Glomerular endothelial cell (primary cell): ENCODE measurements at regions not wholly inside any gene's neighbourhood (a gene's known extent, or its start where the extent isn't known, plus 50 kb on each side); places are given as distances from the start of the nearest gene placed in this dataset.
A peak's percentile ranks its signal among the peaks of the same experiment; 100 is the strongest.
"Not testable (repeated sequence)": the region's sequence is repeated elsewhere in the genome, so short reads cannot be mapped to it uniquely, and the experiment has no call there.

Experiments used
- DNase-seq: peaks from one replicate; pipeline ENCODE4 v3.0.0-alpha.2; 2011; ENCODE audit warnings: low read depth, low spot score; ENCODE audit errors: extremely low read depth

DNA sequence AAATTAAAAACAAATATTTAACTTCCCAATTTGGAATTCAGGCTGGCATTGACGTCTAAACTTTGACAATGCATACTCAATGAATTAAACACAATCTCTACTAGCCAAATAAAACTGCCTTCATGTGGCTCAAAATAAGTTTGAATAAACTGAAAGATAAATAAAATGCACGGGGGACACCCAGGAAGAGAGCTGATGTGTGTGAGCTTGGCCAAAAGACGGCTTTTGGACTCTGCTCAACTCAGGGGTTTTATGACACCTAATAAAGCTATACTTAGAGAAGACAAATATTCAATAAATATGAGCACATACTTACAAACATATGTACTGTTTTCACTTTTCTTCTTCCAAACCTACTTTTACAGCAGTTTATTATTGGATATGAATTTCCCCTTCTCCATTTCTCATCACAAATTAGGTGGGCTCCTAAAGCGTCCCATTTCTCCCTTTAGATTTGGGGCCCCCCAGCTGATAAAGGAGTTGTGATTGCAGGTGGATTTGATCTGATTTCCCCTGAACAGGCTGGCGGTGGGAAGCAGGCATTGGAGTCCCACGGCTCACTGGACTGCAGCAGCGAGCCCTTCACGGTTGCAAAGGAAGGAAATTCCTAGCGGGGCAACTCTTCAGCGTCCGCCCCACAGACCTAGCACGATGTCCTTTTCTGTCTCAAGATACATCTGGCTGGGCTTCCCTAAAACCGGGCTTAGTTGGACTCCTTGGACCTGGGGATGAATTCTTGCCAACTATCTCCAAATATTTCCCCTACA, 79.6 kb downstream of the INSIG1 start:
- DNase-seq, result no peak

GRCh38 chr7:155377838-155378579, 79.9 kb upstream of the EN2 start:
- no peak for DNase-seq

DNA sequence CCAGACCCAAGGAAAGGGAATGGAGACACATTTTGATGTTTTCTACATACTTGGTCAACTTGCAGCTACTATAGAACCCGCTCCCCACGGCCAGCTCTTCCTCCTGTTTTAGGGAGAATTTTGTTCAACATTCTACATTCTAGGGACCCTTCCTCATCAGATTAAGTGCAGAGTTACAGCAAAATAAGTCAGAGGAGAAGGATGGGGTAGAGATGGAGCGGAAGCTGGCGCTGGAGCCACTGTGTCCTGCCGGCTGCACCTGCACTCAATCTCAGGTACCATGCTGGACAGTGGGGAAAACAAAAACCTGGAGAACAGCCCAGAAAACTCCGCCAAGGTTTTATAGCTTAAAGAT, 79.4 kb upstream of the EN2 start:
- no peak for DNase-seq

GRCh38 chr7:155378959-155379871, 78.7 kb upstream of the EN2 start:
- DNase-seq, result no peak

DNA sequence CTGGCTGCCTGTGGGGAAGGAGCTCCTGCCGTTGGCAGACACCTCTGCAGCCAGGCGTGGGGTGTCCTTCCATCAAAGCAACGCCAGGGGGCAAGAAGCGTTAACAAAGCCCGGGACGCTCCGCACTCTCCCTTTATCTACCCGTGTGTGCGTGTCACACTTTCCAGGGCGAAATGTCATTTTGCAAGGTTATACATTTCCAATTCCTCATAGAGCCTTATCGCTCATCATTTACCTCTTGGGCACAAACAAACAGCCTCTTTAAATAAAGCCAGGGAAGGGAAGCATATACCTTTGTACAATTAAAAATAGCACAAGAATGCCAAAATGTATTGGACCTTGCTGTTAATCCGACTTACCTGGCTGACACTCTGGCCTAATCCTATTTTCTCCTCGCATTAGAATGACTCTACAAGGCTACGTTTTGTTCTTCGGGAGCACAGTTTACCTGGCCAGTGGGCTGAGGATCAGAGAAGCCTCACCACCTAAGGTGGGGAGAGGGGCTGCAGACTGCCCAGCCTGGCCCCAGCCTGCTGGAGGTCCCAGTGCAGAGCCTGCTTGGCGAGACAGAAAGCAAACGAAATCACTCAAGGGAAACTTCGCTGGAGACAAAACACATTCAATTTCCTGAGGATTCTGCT, 77.6 kb upstream of the EN2 start:
- peak; percentile 34 for DNase-seq

- no peak for DNase-seq
Observed at GRCh38 chr7:155380976-155381851, 76.7 kb upstream of the EN2 start.

- DNase-seq, result no peak
Observed at GRCh38 chr7:155381852-155382801, 75.8 kb upstream of the EN2 start.

DNA sequence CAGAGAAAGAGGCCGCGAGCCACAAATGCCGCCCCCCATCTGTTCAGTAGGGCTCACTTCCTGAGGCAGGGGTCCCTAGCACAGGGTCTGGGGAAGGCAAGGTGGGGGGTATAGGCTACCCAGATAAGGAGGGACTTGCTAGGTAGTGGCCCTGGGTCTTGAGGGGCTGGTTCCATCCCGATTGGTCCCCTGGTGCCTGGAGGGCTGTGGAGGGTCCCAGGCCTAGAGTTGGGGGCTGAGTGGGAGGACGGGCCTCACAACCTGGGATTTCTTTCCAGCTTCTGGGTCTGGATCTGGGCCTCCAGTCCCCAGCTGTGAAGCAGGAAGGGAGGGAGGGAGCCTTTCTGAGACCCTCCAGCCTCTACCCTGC, 75.1 kb upstream of the EN2 start:
- no peak for DNase-seq

GRCh38 chr7:155383756-155384491, 74.0 kb upstream of the EN2 start:
- DNase-seq, result no peak

DNA sequence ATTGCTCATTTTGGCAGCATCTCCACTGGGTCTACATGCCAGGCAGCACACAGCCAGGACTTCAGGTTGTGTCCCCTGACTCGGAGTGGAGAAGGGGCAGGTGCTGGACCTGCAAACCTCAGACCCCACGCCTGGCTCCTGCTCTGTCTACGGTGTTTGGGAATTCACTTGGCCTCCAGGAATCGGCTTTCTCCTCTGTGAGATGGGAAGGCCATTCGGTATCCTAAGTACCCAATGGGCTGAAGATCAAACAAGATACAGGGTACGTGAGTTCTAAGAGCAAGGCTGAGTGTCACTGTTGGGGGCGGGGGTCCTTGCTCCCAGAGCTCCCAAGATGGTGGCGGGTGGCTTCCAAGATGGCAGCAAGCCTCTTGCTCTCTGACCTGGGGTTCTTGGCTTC, 73.2 kb upstream of the EN2 start:
- DNase-seq, result no peak

GRCh38 chr7:155385182-155385581, 72.7 kb upstream of the EN2 start:
- DNase-seq, result not testable (repeated sequence)

DNA sequence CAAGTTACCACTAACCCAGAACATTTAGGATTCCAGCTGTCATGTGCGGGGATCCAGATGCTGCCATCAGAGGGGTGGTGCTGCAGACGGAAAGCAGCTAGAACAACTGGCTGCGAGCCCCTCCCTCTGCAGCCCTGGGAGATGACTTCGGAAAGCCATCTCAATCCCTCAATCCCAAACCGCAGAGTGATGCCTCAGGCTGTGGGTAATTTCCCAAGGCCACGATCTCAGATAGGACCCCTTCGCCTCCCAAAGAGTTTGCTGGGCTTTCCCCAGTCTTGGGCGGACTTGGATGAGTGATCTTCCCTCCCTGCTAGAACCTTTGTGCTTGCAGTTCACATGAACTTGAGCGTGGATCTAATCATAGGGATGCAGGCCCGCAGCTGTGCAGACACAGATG, 71.3 kb upstream of the EN2 start:
- no peak for DNase-seq

- no peak for DNase-seq
Observed at GRCh38 chr7:155387066-155387620, 70.8 kb upstream of the EN2 start.

GRCh38 chr7:155388561-155388960, 69.4 kb upstream of the EN2 start:
- no peak for DNase-seq

DNA sequence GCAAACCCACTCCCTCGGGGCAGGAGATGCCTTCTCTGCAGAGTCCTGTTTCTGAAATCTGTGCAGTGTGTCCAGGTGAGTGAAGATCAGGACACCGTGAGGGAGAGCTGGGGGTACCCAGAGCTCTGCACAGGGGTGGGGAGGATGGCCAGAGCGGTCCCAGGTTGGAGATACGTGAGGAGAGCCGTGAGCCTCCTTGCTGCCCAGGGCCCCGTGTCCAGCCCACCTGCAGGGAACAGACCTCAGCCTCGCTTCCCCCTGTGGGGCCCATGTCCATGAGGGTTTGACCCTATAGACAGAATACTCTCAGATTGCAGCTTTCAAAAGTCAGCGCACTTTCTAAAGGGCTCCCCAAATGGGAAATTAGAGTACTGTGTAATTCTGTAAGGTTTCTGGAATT, 66.5 kb upstream of the EN2 start:
- DNase-seq, result no peak

DNA sequence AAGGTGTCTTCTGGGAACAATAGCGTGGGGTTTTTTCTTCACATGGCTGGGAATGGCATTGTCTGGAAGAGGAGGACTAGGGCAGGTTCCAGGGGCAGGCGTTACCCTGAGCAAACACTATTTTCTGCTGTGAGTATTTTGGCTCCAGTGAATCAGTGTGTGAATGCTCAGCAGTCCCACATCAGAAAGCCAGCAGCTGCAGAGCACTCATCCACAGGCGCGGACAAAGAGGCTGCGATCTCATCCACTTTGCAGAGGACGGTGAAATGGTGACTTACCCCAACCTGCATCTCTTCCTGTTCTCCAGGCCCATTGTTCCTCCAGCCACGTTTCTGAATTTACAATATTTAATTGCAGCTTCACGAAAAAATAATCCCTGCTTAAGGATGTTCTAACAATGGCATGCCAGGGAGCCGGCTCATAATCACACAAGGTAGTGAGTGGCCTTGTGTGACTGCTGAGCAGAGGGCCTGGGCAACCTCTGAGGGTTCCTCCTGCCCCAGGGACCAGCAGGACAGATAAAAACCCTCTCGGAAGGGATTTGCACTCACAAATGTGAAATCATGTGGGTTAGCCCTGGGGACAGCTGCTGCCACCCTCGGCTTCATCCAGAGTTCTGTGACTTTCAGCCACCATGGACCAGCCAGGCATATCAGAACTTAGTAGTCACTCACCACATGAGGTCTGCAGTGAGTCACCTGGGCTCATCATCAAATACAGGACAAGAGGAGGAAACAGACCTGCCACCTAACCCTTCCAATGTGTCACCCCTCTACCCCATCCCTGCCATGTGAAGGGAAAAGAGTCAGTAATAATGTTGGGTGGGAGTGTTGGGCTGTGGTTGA, 65.0 kb upstream of the EN2 start:
- DNase-seq, result no peak

GRCh38 chr7:155394413-155394812, 63.5 kb upstream of the EN2 start:
- no peak for DNase-seq
